ENCODE measurements at regions not wholly inside any gene's neighbourhood (a gene's known extent, or its start where the extent isn't known, plus 50 kb on each side); places are given as distances from the start of the nearest gene placed in this dataset.

- no peak for DNase-seq
Observed at GRCh38 chr2:128770143-128771085, 451.7 kb upstream of the HS6ST1 start.

DNA sequence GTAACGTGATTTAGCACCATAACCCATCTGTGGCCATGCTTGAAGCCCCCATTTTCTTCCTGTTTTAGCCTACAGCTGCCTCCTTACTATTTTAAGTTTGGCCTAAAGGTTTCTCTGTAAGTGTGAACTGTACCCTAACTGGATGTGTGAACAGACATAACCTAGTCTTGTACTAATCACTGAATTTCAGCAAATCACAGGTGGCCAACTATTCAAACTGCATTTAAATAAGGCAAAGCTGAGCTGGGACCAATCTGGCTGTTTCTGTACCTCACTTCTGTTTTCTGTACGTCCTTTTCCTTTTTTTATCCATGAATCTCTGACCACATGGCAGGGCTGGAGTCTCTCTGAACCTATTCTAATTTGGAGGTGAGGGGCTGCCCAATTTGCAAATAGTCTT lies 452.7 kb upstream of the HS6ST1 start:
- DNase-seq, result no peak

GRCh38 chr2:128772671-128773070 lies 454.0 kb upstream of the HS6ST1 start:
- no peak for DNase-seq

DNA sequence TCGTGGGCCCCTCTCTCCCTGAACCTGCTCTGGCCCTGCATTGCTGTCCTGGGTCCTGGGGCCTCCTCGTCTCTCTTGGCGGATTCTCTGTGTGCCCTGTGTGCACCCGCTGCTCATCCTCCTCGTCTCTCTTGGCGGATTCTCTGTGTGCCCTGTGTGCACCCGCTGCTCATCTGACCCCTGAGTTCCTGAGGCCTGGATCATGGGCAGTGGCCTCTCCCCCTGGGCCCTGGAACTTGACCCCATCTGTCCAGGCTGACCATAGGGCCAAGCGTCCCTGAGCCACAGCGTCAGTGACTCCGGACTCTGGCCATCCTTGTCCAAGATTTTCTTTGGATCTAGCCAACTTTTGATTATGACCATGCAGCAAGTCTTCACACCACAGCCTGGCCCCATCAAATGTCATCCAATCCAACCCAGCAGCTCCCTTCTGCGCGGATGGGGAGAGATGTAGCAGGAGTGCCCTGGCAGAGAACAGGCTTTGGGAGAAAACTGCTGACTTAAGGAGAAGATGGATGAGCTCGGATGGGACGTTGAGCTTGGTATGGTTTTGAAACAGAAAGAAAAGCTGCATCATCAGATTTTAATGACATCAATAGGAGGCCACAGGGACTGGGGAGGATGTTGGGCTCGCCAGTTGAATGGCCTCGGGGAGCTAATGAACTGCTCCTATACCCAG lies 455.1 kb upstream of the HS6ST1 start:
- DNase-seq, result no peak

GRCh38 chr2:128774320-128775216 lies 455.9 kb upstream of the HS6ST1 start:
- no peak for DNase-seq

- no peak for DNase-seq
Observed at GRCh38 chr2:128775217-128775913, 456.7 kb upstream of the HS6ST1 start.

DNA sequence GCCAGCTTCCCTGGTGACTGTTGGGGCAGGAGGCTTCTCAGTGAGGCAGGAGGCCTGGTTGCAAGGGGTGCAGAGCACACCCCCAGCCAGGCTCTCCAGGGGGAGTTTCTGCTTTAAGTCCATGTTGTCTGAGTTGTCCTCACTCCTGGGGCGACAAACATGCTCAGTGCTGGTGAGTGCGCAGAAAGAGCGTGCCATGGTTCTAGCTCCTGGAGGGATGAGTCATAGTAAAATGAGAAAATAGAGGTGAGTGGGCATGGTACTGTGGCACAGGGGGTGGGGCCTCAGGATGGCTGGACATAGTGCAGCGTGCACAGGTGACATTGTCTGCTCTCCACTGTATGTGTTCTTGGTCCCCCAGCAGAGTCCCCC lies 457.2 kb upstream of the HS6ST1 start:
- no peak for DNase-seq

GRCh38 chr2:128776461-128777195 lies 458.0 kb upstream of the HS6ST1 start:
- DNase-seq, result no peak

DNA sequence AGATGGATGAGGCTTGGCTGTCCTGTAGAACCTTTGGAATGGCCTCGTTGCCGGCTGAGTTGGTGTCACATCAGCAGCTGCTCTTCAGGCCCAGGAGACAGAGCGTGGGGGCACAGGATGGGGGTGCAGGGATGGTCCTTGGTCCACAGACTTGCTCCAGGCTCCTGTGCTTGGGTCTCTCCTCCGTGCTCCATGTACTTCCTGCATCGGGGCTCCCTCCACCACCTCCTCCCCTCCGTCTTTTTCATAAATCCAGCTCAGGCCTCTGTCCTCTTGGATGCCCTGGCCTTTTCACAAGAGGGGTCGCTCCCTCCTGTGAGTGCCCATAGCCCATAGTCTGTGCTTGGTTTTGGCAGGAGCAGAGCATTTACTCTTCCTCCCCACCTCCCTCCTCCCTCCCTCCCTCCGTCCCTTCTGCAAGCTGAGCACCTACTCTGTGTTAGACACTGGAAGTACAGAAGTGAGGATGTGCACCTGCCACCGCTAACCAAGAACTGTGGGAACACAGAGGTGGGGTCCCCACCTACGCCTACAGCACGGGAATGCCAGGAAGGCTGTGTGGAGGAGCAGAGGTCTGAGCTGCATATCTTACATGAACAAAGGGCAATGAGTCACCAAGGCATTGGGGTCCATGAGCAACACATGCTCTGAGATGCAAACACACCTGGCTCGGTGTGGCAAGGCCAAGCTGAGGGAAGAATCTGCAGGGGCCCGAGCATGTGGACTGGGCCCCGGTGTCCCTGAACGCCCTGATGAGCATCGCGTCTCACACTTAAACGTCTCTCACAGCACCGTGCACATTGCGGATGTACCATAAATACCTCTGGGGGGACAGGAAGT lies 458.7 kb upstream of the HS6ST1 start:
- DNase-seq, result no peak

- no peak for DNase-seq
Observed at GRCh38 chr2:128778843-128779242, 460.2 kb upstream of the HS6ST1 start.

- no peak for DNase-seq
Observed at GRCh38 chr2:128779301-128780095, 460.8 kb upstream of the HS6ST1 start.

GRCh38 chr2:128780434-128781080 lies 461.9 kb upstream of the HS6ST1 start:
- no peak for DNase-seq

GRCh38 chr2:128781166-128781565 lies 462.5 kb upstream of the HS6ST1 start:
- no peak for DNase-seq

- DNase-seq, result no peak
Observed at GRCh38 chr2:128781585-128782385, 463.1 kb upstream of the HS6ST1 start.

GRCh38 chr2:128782411-128783192 lies 463.9 kb upstream of the HS6ST1 start:
- DNase-seq, result no peak

- DNase-seq, result no peak
Observed at GRCh38 chr2:128783193-128783671, 464.6 kb upstream of the HS6ST1 start.

- no peak for DNase-seq
Observed at GRCh38 chr2:128783896-128784295, 465.2 kb upstream of the HS6ST1 start.
